HEK293 (cell line): ENCODE measurements at regions not wholly inside any gene's neighbourhood (a gene's known extent, or its start where the extent isn't known, plus 50 kb on each side); places are given as distances from the start of the nearest gene placed in this dataset.

Source experiments
- CTCF ChIA-PET: fragments of 350-600 bp; formaldehyde crosslinking; extraction: SDS; loops from one replicate; lab custom pipeline; 2021; ENCODE audit warnings: antibody characterized with exemption; lab: Yijun Ruan, JAX
- POLR2A ChIA-PET: fragments of 300-600 bp; formaldehyde crosslinking; extraction: SDS; loops from one replicate; lab custom pipeline; 2020; ENCODE audit warnings: antibody characterized with exemption, inconsistent platforms; lab: Yijun Ruan, JAX
- H3K27ac ChIP-seq: fragments of 200-500 bp; sonication (Bioruptor generic); 2 replicates; pipeline ENCODE4 v1.5.1; 2014; ENCODE audit warnings: low read depth, low read length, control low read depth, inconsistent platforms; ENCODE audit errors: extremely low read depth
- H3K36me3 ChIP-seq, 2 experiments: fragments of 200-500 bp in 1 of 2; sonication (Bioruptor generic) in 1 of 2; 1 replicate in 1 of 2; 2 replicates in 1 of 2; pipeline ENCODE4 v1.5.1; 2014 to 2017; ENCODE audit warnings: inconsistent platforms in 2 of 2, low read length in 2 of 2; ENCODE audit not compliant: control insufficient read depth in 2 of 2, insufficient read depth in 1 of 2
- H3K4me1 ChIP-seq: fragments of 200-500 bp; sonication (Bioruptor generic); 2 replicates; pipeline ENCODE4 v1.5.1; 2014; ENCODE audit warnings: mild to moderate bottlenecking, low read length, inconsistent platforms; ENCODE audit not compliant: control insufficient read depth, insufficient read depth
- H3K4me3 ChIP-seq: 2 replicates; pipeline ENCODE4 v1.5.1; 2011; ENCODE audit warnings: low read depth, mild to moderate bottlenecking, control low read depth, low read length, moderate library complexity
- H3K9me3 ChIP-seq: fragments of 200-500 bp; sonication (Bioruptor generic); 2 replicates; pipeline ENCODE4 v1.5.1; 2014; ENCODE audit warnings: low read depth, low read length, inconsistent platforms; ENCODE audit not compliant: control insufficient read depth, insufficient read depth
- ATF2 ChIP-seq: fragments of 450-650 bp; formaldehyde crosslinking; IDR thresholded peaks from 2 replicates; pipeline ENCODE4 v1.5.1; 2016; ENCODE audit warnings: missing biosample characterization, missing genetic modification characterization, low read depth
- GLIS1 ChIP-seq: fragments of 450-650 bp; formaldehyde crosslinking; IDR thresholded peaks from 2 replicates; pipeline ENCODE4 v1.5.1; 2016; ENCODE audit warnings: missing biosample characterization, missing genetic modification characterization
- KLF7 ChIP-seq: fragments of 450-650 bp; formaldehyde crosslinking; IDR thresholded peaks from 2 replicates; pipeline ENCODE4 v1.5.1; 2016; ENCODE audit warnings: missing biosample characterization, missing genetic modification characterization, borderline replicate concordance
- PRDM1 ChIP-seq: fragments of 450-650 bp; formaldehyde crosslinking; IDR thresholded peaks from 2 replicates; pipeline ENCODE4; 2016; ENCODE audit warnings: missing biosample characterization, missing genetic modification characterization
- PRDM10 ChIP-seq: fragments of 450-650 bp; formaldehyde crosslinking; IDR thresholded peaks from 2 replicates; pipeline ENCODE4 v1.5.1; 2016; ENCODE audit warnings: missing biosample characterization, missing genetic modification characterization
- ZFP69B ChIP-seq: fragments of 450-650 bp; formaldehyde crosslinking; IDR thresholded peaks from 2 replicates; pipeline ENCODE4 v1.5.1; 2016; ENCODE audit warnings: missing biosample characterization, missing genetic modification characterization
- ZNF140 ChIP-seq: fragments of 450-650 bp; formaldehyde crosslinking; IDR thresholded peaks from 2 replicates; pipeline ENCODE4 v1.5.1; 2016; ENCODE audit warnings: missing biosample characterization, missing genetic modification characterization
- ZNF18 ChIP-seq: fragments of 450-650 bp; formaldehyde crosslinking; IDR thresholded peaks from 2 replicates; pipeline ENCODE4 v1.5.1; 2016; ENCODE audit warnings: missing biosample characterization, missing genetic modification characterization
- ZNF366 ChIP-seq: fragments of 450-650 bp; formaldehyde crosslinking; conservative IDR thresholded peaks from 2 replicates; pipeline ENCODE4 v1.5.1; 2016; ENCODE audit warnings: missing biosample characterization, missing genetic modification characterization
- ZNF398 ChIP-seq: fragments of 450-650 bp; formaldehyde crosslinking; IDR thresholded peaks from 2 replicates; pipeline ENCODE4 v1.5.1; 2017; ENCODE audit warnings: missing biosample characterization, missing genetic modification characterization
- ZNF544 ChIP-seq: fragments of 450-650 bp; formaldehyde crosslinking; IDR thresholded peaks from 2 replicates; pipeline ENCODE4 v1.5.0; 2017; ENCODE audit warnings: missing biosample characterization, missing genetic modification characterization
- ZNF548 ChIP-seq: fragments of 450-650 bp; formaldehyde crosslinking; IDR thresholded peaks from 2 replicates; pipeline ENCODE4 v1.5.1; 2016; ENCODE audit warnings: missing biosample characterization, missing genetic modification characterization
- ZNF701 ChIP-seq: fragments of 450-650 bp; formaldehyde crosslinking; IDR thresholded peaks from 2 replicates; pipeline ENCODE4 v1.5.1; 2016; ENCODE audit warnings: missing biosample characterization, missing genetic modification characterization
- ZSCAN5A ChIP-seq: fragments of 450-650 bp; formaldehyde crosslinking; IDR thresholded peaks from 2 replicates; pipeline ENCODE4 v1.5.1; 2016; ENCODE audit warnings: missing biosample characterization, missing genetic modification characterization

GRCh38 chr1:203937678-203938330 lies 76.4 kb downstream of the SNRPE start:
- no peak for TF ChIP-seq ZNF544 (tag by site-specific recombination)
- peak; percentile 99 for TF ChIP-seq PRDM1 (tag by site-specific recombination)
- TF ChIP-seq PRDM10 (tag by site-specific recombination), result no peak
- peak; percentile 92 for TF ChIP-seq ZNF18
- TF ChIP-seq ZNF366 (tag by site-specific recombination), result peak; percentile 97
- no peak for TF ChIP-seq ZNF398 (tag by site-specific recombination)
- no peak for TF ChIP-seq ZNF701 (tag by site-specific recombination)
- no peak for TF ChIP-seq ZSCAN5A
- no peak for TF ChIP-seq ZNF140 (tag by site-specific recombination)
- TF ChIP-seq ZNF548, result no peak
- TF ChIP-seq ATF2 (tag by site-specific recombination), result no peak
- TF ChIP-seq ZFP69B (tag by site-specific recombination), result no peak
- no peak for TF ChIP-seq GLIS1 (tag by site-specific recombination)
- no peak for TF ChIP-seq KLF7 (tag by site-specific recombination)
- Histone ChIP-seq H3K27ac (no peak overlapping the region), H3K4me1 (no peaks in the 10 kb centered on the region), H3K4me3 (no peak overlapping the region), H3K9me3 (no peaks in the 10 kb centered on the region), H3K36me3 (no peaks in the 10 kb centered on the region)
- CTCF ChIA-PET, result no interaction called here
- POLR2A ChIA-PET, result no interaction called here
